Panc1 (cell line): ENCODE measurements at regions not wholly inside any gene's neighbourhood (a gene's known extent, or its start where the extent isn't known, plus 50 kb on each side); places are given as distances from the start of the nearest gene placed in this dataset.

Source experiments
- ATAC-seq: fragments of 200-7000 bp; cut with Tn5 transposase; 2 replicates; pipeline ENCODE4 v1.9.1; 2020; ENCODE audit warnings: mild to moderate bottlenecking, moderate library complexity
- BruUV-seq: library from RNA; stranded (reverse); fragments of 400-500 nt; replicated peaks from 2 replicates; lab custom pipeline; 2021; lab: Mats Ljungman, UMichigan
- CTCF ChIA-PET: fragments of 300-600 bp; sonication (Branson Sonifier 250); formaldehyde crosslinking; loops from one replicate; lab custom pipeline; 2022; ENCODE audit warnings: antibody characterized with exemption; lab: Charles Lee
- POLR2A ChIA-PET: fragments of 300-600 bp; sonication (Branson Sonifier 250); formaldehyde crosslinking; loops from one replicate; lab custom pipeline; 2022; ENCODE audit warnings: antibody characterized with exemption; lab: Charles Lee
- DNase-seq: peaks from one replicate; pipeline ENCODE4 v3.0.0-alpha.2; 2010; ENCODE audit warnings: low read depth, low spot score
- H3K27ac ChIP-seq: 2 replicates; pipeline ENCODE4 v1.5.1; 2011; ENCODE audit warnings: mild to moderate bottlenecking, low read length, inconsistent platforms
- H3K27me3 ChIP-seq: fragments of 200-500 bp; sonication (Bioruptor generic); 2 replicates; pipeline ENCODE4 v1.6.0; 2014; ENCODE audit warnings: low read length, inconsistent platforms; ENCODE audit not compliant: control insufficient read depth, insufficient read depth
- H3K36me3 ChIP-seq: fragments of 200-500 bp; sonication (Bioruptor generic); 2 replicates; pipeline ENCODE4 v1.5.1; 2014; ENCODE audit warnings: inconsistent platforms, mild to moderate bottlenecking, low read length, moderate library complexity; ENCODE audit not compliant: control insufficient read depth, insufficient read depth
- H3K4me1 ChIP-seq: 2 replicates; pipeline ENCODE4 v1.5.1; 2011; ENCODE audit warnings: inconsistent platforms, mild to moderate bottlenecking, low read length, moderate library complexity; ENCODE audit not compliant: control insufficient read depth, insufficient read depth
- H3K4me3 ChIP-seq, 2 experiments: 2 replicates each; pipeline ENCODE4 v1.5.1; 2011 to 2012; ENCODE audit warnings: low read depth in 2 of 2, low read length in 2 of 2, mild to moderate bottlenecking in 2 of 2, inconsistent platforms in 1 of 2, moderate library complexity in 1 of 2
- H3K9me3 ChIP-seq: fragments of 200-500 bp; sonication (Bioruptor generic); 2 replicates; pipeline ENCODE4 v1.5.1; 2014; ENCODE audit warnings: low read depth, mild to moderate bottlenecking, inconsistent platforms, low read length, moderate library complexity; ENCODE audit not compliant: control insufficient read depth, insufficient read depth
- POLR2AphosphoS5 ChIP-seq: IDR thresholded peaks from 2 replicates; pipeline ENCODE4 v1.6.1; 2012; ENCODE audit warnings: mild to moderate bottlenecking, low read depth, low read length, moderate library complexity
- SIN3A ChIP-seq: IDR thresholded peaks from 2 replicates; pipeline ENCODE4 v1.6.1; 2012; ENCODE audit warnings: low read depth, mild to moderate bottlenecking, low read length, moderate library complexity, borderline replicate concordance; ENCODE audit not compliant: insufficient read depth
- TCF7L2 ChIP-seq: IDR thresholded peaks from 2 replicates; pipeline ENCODE4 v1.6.1; 2011; ENCODE audit warnings: mild to moderate bottlenecking, low read depth, low read length, inconsistent platforms
- in situ Hi-C: cut with HindIII; loops from 2 replicates; pipeline ENCODE4 v1.10.0; 2016; ENCODE audit warnings: low sequenced_read_pairs, low pct_unique_long_range_greater_than_20kb
- intact Hi-C: fragments of 100-400 bp; cut with micrococcal nuclease; formaldehyde crosslinking; loops from one replicate; pipeline ENCODE4 v1.10.0; 2022; ENCODE audit not compliant: unreplicated experiment
- TF ChIP-seq, protein P1 (sequence below), 2 experiments: IDR thresholded peaks; 2 replicates each; pipeline ENCODE4 v1.6.1; 2011 to 2012; ENCODE audit warnings: low read depth in 2 of 2, control low read depth in 1 of 2, low read length in 1 of 2, mild to moderate bottlenecking in 1 of 2, moderate library complexity in 1 of 2; ENCODE audit not compliant: insufficient read depth in 1 of 2
- TF ChIP-seq, protein P2 (sequence below): fragments of 450-650 bp; IDR thresholded peaks from 2 replicates; pipeline ENCODE4 v1.5.1; 2017; ENCODE audit warnings: mild to moderate bottlenecking

DNA sequence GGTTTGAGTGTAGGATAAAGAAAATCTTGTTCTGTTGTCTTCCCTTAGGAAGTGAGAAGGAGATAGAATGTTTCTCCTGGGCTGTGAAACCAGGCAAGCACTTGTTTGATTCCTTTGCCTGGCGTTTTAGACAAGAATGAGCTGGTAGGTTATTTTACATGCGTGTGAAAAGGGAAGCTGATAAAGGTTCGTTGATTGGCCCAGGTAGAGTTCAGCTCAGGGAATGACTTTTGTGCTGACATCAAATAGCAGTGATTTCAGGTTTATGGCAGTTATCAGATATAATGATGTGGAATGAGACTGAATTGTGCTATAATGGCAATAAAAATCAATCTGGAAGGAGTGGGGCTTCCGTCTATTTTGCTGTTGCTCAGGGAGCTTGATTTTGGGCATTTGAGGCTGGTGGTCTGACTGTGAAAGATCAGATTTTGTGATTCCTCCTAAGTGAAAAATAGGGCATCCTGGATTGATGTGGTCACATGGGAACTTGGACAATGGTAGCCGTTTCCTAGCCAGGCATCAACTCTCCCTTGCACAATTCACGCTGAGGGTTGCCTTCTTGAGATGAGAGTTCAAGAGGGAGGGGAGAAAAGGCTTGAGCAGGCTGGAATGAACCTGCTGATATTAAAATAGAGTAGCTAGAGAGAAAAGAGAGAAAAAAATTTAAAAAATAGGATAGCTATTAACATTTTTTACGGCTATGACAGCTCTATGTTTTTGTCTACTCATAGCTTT is 388.9 kb downstream of the EDEM1 start:
- ChIA-PET CTCF (no interaction called here), POLR2A (interaction anchor here (0.6 kb wide), 1 partner anchor 118 kb away, joined by 3 read pairs; no protein-coding TSS in a partner anchor)
- DNase-seq (no peak), ATAC-seq (no peak)
- intact Hi-C loops, result no loop called here
- Histone ChIP-seq H3K4me1 (no peaks in the 10 kb centered on the region), H3K36me3 (no peaks in the 10 kb centered on the region), H3K4me3 (no peak overlapping the region), H3K9me3 (no peaks in the 10 kb centered on the region), H3K27ac (no peak overlapping the region), H3K27me3 (no peaks in the 10 kb centered on the region)
- TF ChIP-seq, protein P1, sequence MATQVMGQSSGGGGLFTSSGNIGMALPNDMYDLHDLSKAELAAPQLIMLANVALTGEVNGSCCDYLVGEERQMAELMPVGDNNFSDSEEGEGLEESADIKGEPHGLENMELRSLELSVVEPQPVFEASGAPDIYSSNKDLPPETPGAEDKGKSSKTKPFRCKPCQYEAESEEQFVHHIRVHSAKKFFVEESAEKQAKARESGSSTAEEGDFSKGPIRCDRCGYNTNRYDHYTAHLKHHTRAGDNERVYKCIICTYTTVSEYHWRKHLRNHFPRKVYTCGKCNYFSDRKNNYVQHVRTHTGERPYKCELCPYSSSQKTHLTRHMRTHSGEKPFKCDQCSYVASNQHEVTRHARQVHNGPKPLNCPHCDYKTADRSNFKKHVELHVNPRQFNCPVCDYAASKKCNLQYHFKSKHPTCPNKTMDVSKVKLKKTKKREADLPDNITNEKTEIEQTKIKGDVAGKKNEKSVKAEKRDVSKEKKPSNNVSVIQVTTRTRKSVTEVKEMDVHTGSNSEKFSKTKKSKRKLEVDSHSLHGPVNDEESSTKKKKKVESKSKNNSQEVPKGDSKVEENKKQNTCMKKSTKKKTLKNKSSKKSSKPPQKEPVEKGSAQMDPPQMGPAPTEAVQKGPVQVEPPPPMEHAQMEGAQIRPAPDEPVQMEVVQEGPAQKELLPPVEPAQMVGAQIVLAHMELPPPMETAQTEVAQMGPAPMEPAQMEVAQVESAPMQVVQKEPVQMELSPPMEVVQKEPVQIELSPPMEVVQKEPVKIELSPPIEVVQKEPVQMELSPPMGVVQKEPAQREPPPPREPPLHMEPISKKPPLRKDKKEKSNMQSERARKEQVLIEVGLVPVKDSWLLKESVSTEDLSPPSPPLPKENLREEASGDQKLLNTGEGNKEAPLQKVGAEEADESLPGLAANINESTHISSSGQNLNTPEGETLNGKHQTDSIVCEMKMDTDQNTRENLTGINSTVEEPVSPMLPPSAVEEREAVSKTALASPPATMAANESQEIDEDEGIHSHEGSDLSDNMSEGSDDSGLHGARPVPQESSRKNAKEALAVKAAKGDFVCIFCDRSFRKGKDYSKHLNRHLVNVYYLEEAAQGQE (IDR thresholded peaks at IDR 0.05; ENCODE audit: insufficient read depth in 1 of 2, low read depth in 2 of 2, low read length in 1 of 2), result no peak
- TF ChIP-seq SIN3A (no peak), POLR2AphosphoS5 (no peak), TCF7L2 (no peak)
- TF ChIP-seq, protein P2, sequence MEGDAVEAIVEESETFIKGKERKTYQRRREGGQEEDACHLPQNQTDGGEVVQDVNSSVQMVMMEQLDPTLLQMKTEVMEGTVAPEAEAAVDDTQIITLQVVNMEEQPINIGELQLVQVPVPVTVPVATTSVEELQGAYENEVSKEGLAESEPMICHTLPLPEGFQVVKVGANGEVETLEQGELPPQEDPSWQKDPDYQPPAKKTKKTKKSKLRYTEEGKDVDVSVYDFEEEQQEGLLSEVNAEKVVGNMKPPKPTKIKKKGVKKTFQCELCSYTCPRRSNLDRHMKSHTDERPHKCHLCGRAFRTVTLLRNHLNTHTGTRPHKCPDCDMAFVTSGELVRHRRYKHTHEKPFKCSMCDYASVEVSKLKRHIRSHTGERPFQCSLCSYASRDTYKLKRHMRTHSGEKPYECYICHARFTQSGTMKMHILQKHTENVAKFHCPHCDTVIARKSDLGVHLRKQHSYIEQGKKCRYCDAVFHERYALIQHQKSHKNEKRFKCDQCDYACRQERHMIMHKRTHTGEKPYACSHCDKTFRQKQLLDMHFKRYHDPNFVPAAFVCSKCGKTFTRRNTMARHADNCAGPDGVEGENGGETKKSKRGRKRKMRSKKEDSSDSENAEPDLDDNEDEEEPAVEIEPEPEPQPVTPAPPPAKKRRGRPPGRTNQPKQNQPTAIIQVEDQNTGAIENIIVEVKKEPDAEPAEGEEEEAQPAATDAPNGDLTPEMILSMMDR, result no peak
- in situ Hi-C loops, result no loop called here
- no TSS peak for BruUV-seq

DNA sequence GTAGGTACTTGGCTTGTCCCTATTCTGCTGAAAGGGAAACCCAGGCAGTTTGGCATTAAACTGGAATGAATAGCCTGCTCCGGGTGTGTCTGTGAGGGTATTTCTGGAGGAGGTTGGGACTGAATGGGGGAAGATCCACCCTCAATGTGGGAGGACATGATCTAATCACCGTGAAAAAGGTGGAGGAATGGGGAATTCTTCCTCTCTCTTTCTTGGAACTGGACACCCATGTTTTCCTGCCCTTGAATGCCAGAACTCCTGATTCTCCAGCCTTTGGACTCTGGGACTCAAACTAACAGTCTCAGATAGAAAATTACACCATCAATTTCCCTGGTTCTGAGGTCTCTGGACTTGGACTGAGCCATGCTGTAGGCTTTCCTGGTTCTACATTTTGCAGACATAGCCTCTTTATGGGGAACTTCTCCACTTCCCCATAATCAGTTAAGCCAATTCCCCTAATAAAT is 391.7 kb downstream of the EDEM1 start:
- in situ Hi-C loops, result no loop called here
- ChIA-PET CTCF (no interaction called here), POLR2A (no interaction called here)
- no peak for ATAC-seq
- no peaks in the 10 kb centered on the region for H3K9me3 ChIP-seq
- intact Hi-C loops, result no loop called here
- no peaks in the 10 kb centered on the region for H3K4me1 ChIP-seq
- DNase-seq, result no peak
- BruUV-seq, result no TSS peak
- TF ChIP-seq, protein P2, result no peak
- TF ChIP-seq TCF7L2, result no peak
- TF ChIP-seq, protein P1 (IDR thresholded peaks at IDR 0.05; ENCODE audit: insufficient read depth in 1 of 2, low read depth in 2 of 2, low read length in 1 of 2), result no peak
- TF ChIP-seq SIN3A, result no peak
- no peak for TF ChIP-seq POLR2AphosphoS5
- H3K27me3 ChIP-seq, result no peaks in the 10 kb centered on the region
- H3K4me3 ChIP-seq, result no peak overlapping the region
- H3K27ac ChIP-seq, result no peak overlapping the region
- no peaks in the 10 kb centered on the region for H3K36me3 ChIP-seq
